ENCODE measurements at regions not wholly inside any gene's neighbourhood (a gene's known extent, or its start where the extent isn't known, plus 50 kb on each side); places are given as distances from the start of the nearest gene placed in this dataset.

DNA sequence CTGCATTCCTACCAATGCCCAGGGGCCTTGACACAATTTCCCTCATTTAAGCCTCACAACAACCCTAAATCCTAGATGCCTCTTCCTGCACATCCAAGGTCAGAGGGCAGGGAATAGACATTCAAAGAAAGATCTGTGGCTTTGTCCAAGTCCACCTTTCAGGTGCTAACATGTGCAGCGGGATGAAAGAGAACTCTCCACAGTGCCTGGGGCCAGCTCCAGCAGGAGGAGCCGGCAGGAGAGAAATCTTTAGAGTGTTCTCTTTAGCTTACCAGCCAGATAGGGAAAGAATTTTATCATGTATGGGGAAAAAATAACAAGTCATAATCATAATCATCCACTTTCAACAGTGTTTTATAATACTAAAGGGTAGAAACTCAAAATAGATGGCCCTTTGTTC lies 319.7 kb downstream of the MATN1 start (continued):
- TF ChIP-seq, protein P1, sequence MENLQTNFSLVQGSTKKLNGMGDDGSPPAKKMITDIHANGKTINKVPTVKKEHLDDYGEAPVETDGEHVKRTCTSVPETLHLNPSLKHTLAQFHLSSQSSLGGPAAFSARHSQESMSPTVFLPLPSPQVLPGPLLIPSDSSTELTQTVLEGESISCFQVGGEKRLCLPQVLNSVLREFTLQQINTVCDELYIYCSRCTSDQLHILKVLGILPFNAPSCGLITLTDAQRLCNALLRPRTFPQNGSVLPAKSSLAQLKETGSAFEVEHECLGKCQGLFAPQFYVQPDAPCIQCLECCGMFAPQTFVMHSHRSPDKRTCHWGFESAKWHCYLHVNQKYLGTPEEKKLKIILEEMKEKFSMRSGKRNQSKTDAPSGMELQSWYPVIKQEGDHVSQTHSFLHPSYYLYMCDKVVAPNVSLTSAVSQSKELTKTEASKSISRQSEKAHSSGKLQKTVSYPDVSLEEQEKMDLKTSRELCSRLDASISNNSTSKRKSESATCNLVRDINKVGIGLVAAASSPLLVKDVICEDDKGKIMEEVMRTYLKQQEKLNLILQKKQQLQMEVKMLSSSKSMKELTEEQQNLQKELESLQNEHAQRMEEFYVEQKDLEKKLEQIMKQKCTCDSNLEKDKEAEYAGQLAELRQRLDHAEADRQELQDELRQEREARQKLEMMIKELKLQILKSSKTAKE (IDR thresholded peaks at IDR 0.05; ENCODE audit: low read depth, poor library complexity, severe bottlenecking): no peak
- TF ChIP-seq NFIC (IDR thresholded peaks at IDR 0.05; ENCODE audit: low read depth, low read length): no peak
- no peak for TF ChIP-seq IRF4 (IDR thresholded peaks at IDR 0.05; ENCODE audit: low read depth, low read length)
- TF ChIP-seq ATF7 (IDR thresholded peaks at IDR 0.05; ENCODE audit: low read depth): no peak

DNA sequence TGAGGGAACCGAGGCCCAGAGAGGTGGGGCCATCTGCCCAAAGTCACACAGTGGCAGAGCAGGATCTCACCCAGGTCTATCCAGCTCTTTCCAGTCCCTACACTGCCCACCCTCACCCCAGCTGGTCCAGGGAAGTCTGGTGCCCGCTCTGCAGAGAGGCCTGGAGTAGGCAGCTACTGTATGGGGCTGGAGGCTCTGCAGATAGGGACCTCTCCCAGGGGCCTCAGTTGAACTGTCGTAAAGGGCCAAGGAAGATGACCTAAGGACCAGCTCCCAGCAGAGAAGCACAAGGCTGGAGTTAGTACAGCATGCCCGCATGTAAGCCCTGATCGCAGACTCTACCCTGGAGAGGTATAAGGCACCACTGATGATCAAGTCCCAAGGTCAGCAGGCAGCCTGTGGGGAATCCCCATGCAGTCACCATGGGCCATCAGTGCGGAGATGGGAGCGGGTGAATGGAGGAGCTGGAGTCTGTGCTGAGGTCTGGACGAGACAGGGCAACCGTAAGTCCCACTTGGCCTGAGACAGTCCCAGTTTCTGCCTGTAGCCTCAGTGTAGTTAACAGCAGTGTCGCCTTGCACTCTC lies 320.2 kb downstream of the MATN1 start:
- Histone ChIP-seq H3K9me3 (replicated peaks; ENCODE audit: control insufficient read depth, insufficient read depth, low read length) (no peaks in the 10 kb centered on the region; the same call in 2 of the 3 replicates), H3K4me2 (ENCODE audit: control insufficient read depth, insufficient read depth) (no peak overlapping the region), H3K27me3 (replicated peaks in 1 of 2; ENCODE audit: control insufficient read depth in 2 of 2, insufficient read depth in 2 of 2, low read length in 1 of 2) (no peaks in the 10 kb centered on the region; a peak in 1 of 4 replicates), H3K4me1 (ENCODE audit: control insufficient read depth, insufficient read depth, low read length) (no peaks in the 10 kb centered on the region), H4K20me1 (ENCODE audit: control insufficient read depth, insufficient read depth) (no peaks in the 10 kb centered on the region), H3K79me2 (ENCODE audit: control insufficient read depth, insufficient read depth, low read length) (no peaks in the 10 kb centered on the region), H2AFZ (ENCODE audit: control insufficient read depth, low read depth, low read length) (no peak overlapping the region), H3K4me3 (no peak overlapping the region), H3K9ac (ENCODE audit: control insufficient read depth, insufficient read depth, low read length) (no peak overlapping the region), H3K27ac (ENCODE audit: control insufficient read depth, insufficient read depth) (no peak overlapping the region), H3K36me3 (ENCODE audit: control insufficient read depth in 2 of 2, insufficient read depth in 2 of 2, low read length in 1 of 2) (no peaks in the 10 kb centered on the region)
- 16% methylated on average over 10 of the region's 10 CpGs for WGBS (ENCODE audit: insufficient coverage, insufficient replicate concordance, low lambda C conversion rate, missing lambda C conversion rate)
- ChIA-PET RAD21 (ENCODE audit: unreplicated experiment) (no interaction called here), CTCF (no interaction called here), SMC1A (ENCODE audit: uncharacterized antibody, unreplicated experiment) (no interaction called here), POLR2A (no interaction called here)
- no peak for TF ChIP-seq REST (IDR thresholded peaks at IDR 0.05; ENCODE audit: low read depth, low read length)
- TF ChIP-seq SIX5 (IDR thresholded peaks at IDR 0.05; ENCODE audit: low read depth, low read length, severe bottlenecking): no peak
- TF ChIP-seq SMAD5 (IDR thresholded peaks at IDR 0.05; ENCODE audit: low read depth): no peak
- no peak for TF ChIP-seq CEBPB (IDR thresholded peaks at IDR 0.05; ENCODE audit: borderline replicate concordance in 1 of 2, low read depth in 2 of 2, low read length in 2 of 2)
- no peak for TF ChIP-seq RUNX3 (IDR thresholded peaks at IDR 0.05; ENCODE audit: low read length)
- no peak for TF ChIP-seq CBFB (IDR thresholded peaks at IDR 0.05; ENCODE audit: low read depth)
- no peak for TF ChIP-seq SREBF1 (IDR thresholded peaks at IDR 0.05; ENCODE audit: low read length)
- no peak for TF ChIP-seq CBX3 (IDR thresholded peaks at IDR 0.05; ENCODE audit: borderline replicate concordance, low read depth)
- TF ChIP-seq NFXL1 (IDR thresholded peaks at IDR 0.05; ENCODE audit: borderline replicate concordance): no peak
- no peak for TF ChIP-seq ZNF24 (IDR thresholded peaks at IDR 0.05)
- ATAC-seq (no peak), FAIRE-seq (no peak), DNase-seq (ENCODE audit: low read depth, low spot score) (no peak)
- no TSS peak for BruUV-seq (replicated peaks)
- in situ Hi-C loops (cut with MboI): no loop called here
- intact Hi-C loops (cut with micrococcal nuclease; ENCODE audit: unreplicated experiment): no loop called here
